ENCODE measurements at regions not wholly inside any gene's neighbourhood (a gene's known extent, or its start where the extent isn't known, plus 50 kb on each side); places are given as distances from the start of the nearest gene placed in this dataset.

GRCh38 chr3:159727506-159727905 lies 261.1 kb upstream of the IL12A start (continued):
- TF ChIP-seq, protein P1, sequence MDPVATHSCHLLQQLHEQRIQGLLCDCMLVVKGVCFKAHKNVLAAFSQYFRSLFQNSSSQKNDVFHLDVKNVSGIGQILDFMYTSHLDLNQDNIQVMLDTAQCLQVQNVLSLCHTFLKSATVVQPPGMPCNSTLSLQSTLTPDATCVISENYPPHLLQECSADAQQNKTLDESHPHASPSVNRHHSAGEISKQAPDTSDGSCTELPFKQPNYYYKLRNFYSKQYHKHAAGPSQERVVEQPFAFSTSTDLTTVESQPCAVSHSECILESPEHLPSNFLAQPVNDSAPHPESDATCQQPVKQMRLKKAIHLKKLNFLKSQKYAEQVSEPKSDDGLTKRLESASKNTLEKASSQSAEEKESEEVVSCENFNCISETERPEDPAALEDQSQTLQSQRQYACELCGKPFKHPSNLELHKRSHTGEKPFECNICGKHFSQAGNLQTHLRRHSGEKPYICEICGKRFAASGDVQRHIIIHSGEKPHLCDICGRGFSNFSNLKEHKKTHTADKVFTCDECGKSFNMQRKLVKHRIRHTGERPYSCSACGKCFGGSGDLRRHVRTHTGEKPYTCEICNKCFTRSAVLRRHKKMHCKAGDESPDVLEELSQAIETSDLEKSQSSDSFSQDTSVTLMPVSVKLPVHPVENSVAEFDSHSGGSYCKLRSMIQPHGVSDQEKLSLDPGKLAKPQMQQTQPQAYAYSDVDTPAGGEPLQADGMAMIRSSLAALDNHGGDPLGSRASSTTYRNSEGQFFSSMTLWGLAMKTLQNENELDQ (tag by site-specific recombination; IDR thresholded peaks at IDR 0.05; ENCODE audit: low read depth): no peak
- TF ChIP-seq ZSCAN30 (tag by site-specific recombination; IDR thresholded peaks at IDR 0.05): no peak
- no peak for TF ChIP-seq ZNF175 (tag by site-specific recombination; IDR thresholded peaks at IDR 0.05)

DNA sequence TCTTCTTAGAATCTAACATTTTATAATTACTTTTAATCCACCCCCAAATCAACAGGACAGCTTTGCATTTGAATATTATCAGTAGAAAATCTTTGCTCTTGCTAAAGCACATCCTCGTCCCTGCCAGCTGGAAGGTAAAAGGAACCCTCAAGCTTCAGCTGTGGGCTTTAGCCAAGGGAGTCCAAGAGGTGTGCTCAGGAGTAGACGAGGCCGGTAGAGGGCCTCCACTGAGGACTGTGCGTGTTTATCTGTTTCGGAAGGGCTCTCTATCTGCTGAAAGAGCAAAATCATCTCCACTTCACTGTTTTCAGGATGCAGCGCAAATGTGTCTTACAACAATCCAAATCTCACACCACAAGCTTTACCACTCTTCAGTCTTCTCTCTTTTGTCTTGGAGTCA lies 257.4 kb upstream of the IL12A start:
- Histone ChIP-seq H3K4me1 (ENCODE audit: control insufficient read depth, insufficient read depth, low read length) (peaks cover 10% of the 10 kb centered on the region; the same call in 1 of the 2 replicates), H3K4me3 (ENCODE audit: low read depth, low read length) (no peak overlapping the region), H3K36me3 (ENCODE audit: control insufficient read depth in 2 of 2, insufficient read depth in 1 of 2, low read length in 2 of 2) (no peaks in the 10 kb centered on the region), H3K27ac (ENCODE audit: extremely low read depth, low read depth, low read length) (no peak overlapping the region), H3K9me3 (ENCODE audit: control insufficient read depth, insufficient read depth, low read depth, low read length) (no peaks in the 10 kb centered on the region)
- TF ChIP-seq ZNF366 (tag by site-specific recombination; conservative IDR thresholded peaks at IDR 0.05) (no peak), WT1 (tag by site-specific recombination; IDR thresholded peaks at IDR 0.05) (no peak), SP7 (tag by site-specific recombination; IDR thresholded peaks at IDR 0.05) (no peak), ZFP69B (tag by site-specific recombination; IDR thresholded peaks at IDR 0.05) (no peak), ZNF404 (tag by site-specific recombination; IDR thresholded peaks at IDR 0.05) (no peak), ZNF501 (tag by site-specific recombination; IDR thresholded peaks at IDR 0.05) (no peak), ZNF311 (tag by site-specific recombination; IDR thresholded peaks at IDR 0.05; ENCODE audit: borderline replicate concordance) (no peak), ZNF776 (tag by site-specific recombination; IDR thresholded peaks at IDR 0.05; ENCODE audit: borderline replicate concordance) (no peak), IKZF3 (tag by site-specific recombination; IDR thresholded peaks at IDR 0.05) (no peak), ZBTB1 (tag by site-specific recombination; IDR thresholded peaks at IDR 0.05) (no peak), ZNF747 (tag by site-specific recombination; IDR thresholded peaks at IDR 0.05) (no peak), ZNF548 (tag by site-specific recombination; IDR thresholded peaks at IDR 0.05) (no peak), ZNF221 (tag by site-specific recombination; IDR thresholded peaks at IDR 0.05; ENCODE audit: borderline replicate concordance) (no peak), ZIC2 (tag by site-specific recombination; IDR thresholded peaks at IDR 0.05) (no peak), ZNF23 (tag by site-specific recombination; IDR thresholded peaks at IDR 0.05; ENCODE audit: borderline replicate concordance) (no peak)
- TF ChIP-seq, protein P2, sequence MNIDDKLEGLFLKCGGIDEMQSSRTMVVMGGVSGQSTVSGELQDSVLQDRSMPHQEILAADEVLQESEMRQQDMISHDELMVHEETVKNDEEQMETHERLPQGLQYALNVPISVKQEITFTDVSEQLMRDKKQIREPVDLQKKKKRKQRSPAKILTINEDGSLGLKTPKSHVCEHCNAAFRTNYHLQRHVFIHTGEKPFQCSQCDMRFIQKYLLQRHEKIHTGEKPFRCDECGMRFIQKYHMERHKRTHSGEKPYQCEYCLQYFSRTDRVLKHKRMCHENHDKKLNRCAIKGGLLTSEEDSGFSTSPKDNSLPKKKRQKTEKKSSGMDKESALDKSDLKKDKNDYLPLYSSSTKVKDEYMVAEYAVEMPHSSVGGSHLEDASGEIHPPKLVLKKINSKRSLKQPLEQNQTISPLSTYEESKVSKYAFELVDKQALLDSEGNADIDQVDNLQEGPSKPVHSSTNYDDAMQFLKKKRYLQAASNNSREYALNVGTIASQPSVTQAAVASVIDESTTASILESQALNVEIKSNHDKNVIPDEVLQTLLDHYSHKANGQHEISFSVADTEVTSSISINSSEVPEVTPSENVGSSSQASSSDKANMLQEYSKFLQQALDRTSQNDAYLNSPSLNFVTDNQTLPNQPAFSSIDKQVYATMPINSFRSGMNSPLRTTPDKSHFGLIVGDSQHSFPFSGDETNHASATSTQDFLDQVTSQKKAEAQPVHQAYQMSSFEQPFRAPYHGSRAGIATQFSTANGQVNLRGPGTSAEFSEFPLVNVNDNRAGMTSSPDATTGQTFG (tag by site-specific recombination; IDR thresholded peaks at IDR 0.05; ENCODE audit: borderline replicate concordance): no peak
- TF ChIP-seq, protein P3, sequence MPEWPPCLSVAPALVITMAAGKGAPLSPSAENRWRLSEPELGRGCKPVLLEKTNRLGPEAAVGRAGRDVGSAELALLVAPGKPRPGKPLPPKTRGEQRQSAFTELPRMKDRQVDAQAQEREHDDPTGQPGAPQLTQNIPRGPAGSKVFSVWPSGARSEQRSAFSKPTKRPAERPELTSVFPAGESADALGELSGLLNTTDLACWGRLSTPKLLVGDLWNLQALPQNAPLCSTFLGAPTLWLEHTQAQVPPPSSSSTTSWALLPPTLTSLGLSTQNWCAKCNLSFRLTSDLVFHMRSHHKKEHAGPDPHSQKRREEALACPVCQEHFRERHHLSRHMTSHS (tag by site-specific recombination; IDR thresholded peaks at IDR 0.05): no peak
- ChIA-PET POLR2A (interaction anchor here (2.0 kb wide), 1 partner anchor 32 kb away, joined by 17 read pairs; no protein-coding TSS in a partner anchor), CTCF (interaction anchor here (0.7 to 1.0 kb wide), 2 partner anchors 74 to 107 kb away, joined by 4 read pairs; no protein-coding TSS in a partner anchor)

Measured in HEK293 (cell line).